ENCODE measurements at regions not wholly inside any gene's neighbourhood (a gene's known extent, or its start where the extent isn't known, plus 50 kb on each side); places are given as distances from the start of the nearest gene placed in this dataset.

- TF ChIP-seq MNT (IDR thresholded peaks at IDR 0.05) (no peak), ATF6 (CRISPR knock-in tag; conservative IDR thresholded peaks at IDR 0.05) (no peak), CEBPZ (IDR thresholded peaks at IDR 0.05; ENCODE audit: low read length) (no peak), ZNF354B (CRISPR knock-in tag; IDR thresholded peaks at IDR 0.05) (no peak)
Measured at GRCh38 chr9:115629879-115630840, 512.2 kb upstream of the TNC start (continued).
